HCT116 (cell line): ENCODE measurements at regions not wholly inside any gene's neighbourhood (a gene's known extent, or its start where the extent isn't known, plus 50 kb on each side); places are given as distances from the start of the nearest gene placed in this dataset.

Experiments
- ATAC-seq: fragments of 200-7000 bp; cut with Tn5 transposase; 2 replicates; pipeline ENCODE4 v1.9.1; 2020; ENCODE audit warnings: mild to moderate bottlenecking, moderate library complexity
- BruUV-seq: library from RNA; stranded (reverse); fragments of 400-500 nt; replicated peaks from 2 replicates; lab custom pipeline; 2021; lab: Mats Ljungman, UMichigan
- CTCF ChIA-PET: fragments of 300-600 bp; sonication (Branson Sonifier 250); formaldehyde crosslinking; loops from one replicate; lab custom pipeline; 2021; ENCODE audit warnings: antibody characterized with exemption; lab: Charles Lee
- POLR2A ChIA-PET: fragments of 300-600, 350-600 bp; sonication (Branson Sonifier 250); formaldehyde crosslinking; loops from one replicate; lab custom pipeline; 2021; ENCODE audit warnings: antibody characterized with exemption; lab: Charles Lee
- RAD21 ChIA-PET, 2 experiments: fragments of 300-600 bp; sonication (Branson Sonifier 250); formaldehyde crosslinking; loops; one replicate each; lab custom pipeline; 2023; ENCODE audit warnings: low total read pairs in 2 of 2; ENCODE audit not compliant: uncharacterized antibody in 2 of 2, unreplicated experiment in 2 of 2, low non-redundant PET in 1 of 2; lab: Charles Lee
- DNase-seq: peaks from one replicate; pipeline ENCODE4 v3.0.0-alpha.2; 2010; ENCODE audit warnings: low read depth, low spot score
- H2AFZ ChIP-seq: fragments of 200-600 bp; shearing (Covaris generic), sonication (generic); 2 replicates; pipeline ENCODE4 v1.6.1; 2017; ENCODE audit warnings: low read depth, mixed run types, mixed read lengths, antibody characterized with exemption, low read length; ENCODE audit not compliant: poor library complexity, severe bottlenecking
- H3K27ac ChIP-seq: 2 replicates; pipeline ENCODE4 v1.5.1; 2012; ENCODE audit warnings: low read depth, low read length
- H3K27me3 ChIP-seq: fragments of 200-600 bp; sonication (generic); 2 replicates; pipeline ENCODE4 v1.6.1; 2016; ENCODE audit warnings: mixed run types, low read length, mixed read lengths; ENCODE audit not compliant: insufficient read depth
- H3K36me3 ChIP-seq, 2 experiments: fragments of 200-500 bp in 1 of 2; fragments of 200-600 bp in 1 of 2; sonication (Bioruptor generic) in 1 of 2; sonication (generic) in 1 of 2; 2 replicates each; pipeline versions ENCODE4 v1.5.1 to v1.6.1; 2014 to 2016; ENCODE audit warnings: low read length in 2 of 2, inconsistent platforms in 1 of 2, mixed read lengths in 1 of 2, mixed run types in 1 of 2; ENCODE audit not compliant: insufficient read depth in 2 of 2, control insufficient read depth in 1 of 2
- H3K4me1 ChIP-seq, 2 experiments: fragments of 200-600 bp in 1 of 2; sonication (generic) in 1 of 2; 2 replicates each; pipeline versions ENCODE4 v1.5.1 to v1.6.1; 2012 to 2017; ENCODE audit warnings: low read length in 2 of 2, inconsistent platforms in 1 of 2, mild to moderate bottlenecking in 1 of 2, mixed read lengths in 1 of 2, mixed run types in 1 of 2, moderate library complexity in 1 of 2; ENCODE audit not compliant: insufficient read depth in 2 of 2, control insufficient read depth in 1 of 2
- H3K4me2 ChIP-seq: fragments of 200-600 bp; sonication (generic); 2 replicates; pipeline ENCODE4 v1.6.1; 2017; ENCODE audit warnings: mixed run types, low read length, mixed read lengths
- H3K4me3 ChIP-seq, 2 experiments: fragments of 200-600 bp in 1 of 2; sonication (generic) in 1 of 2; replicated peaks in 1 of 2; 2 replicates each; pipeline ENCODE4 v1.5.1; 2011 to 2016; ENCODE audit warnings: low read length in 2 of 2, control low read depth in 1 of 2, low read depth in 1 of 2, mild to moderate bottlenecking in 1 of 2, mixed read lengths in 1 of 2, mixed run types in 1 of 2
- H3K79me2 ChIP-seq: fragments of 200-600 bp; sonication (generic); 2 replicates; pipeline ENCODE4 v1.6.1; 2017; ENCODE audit warnings: mild to moderate bottlenecking, mixed run types, low read length, moderate library complexity, mixed read lengths; ENCODE audit not compliant: insufficient read depth
- H3K9ac ChIP-seq: fragments of 200-600 bp; sonication (generic); 2 replicates; pipeline ENCODE4 v1.6.1; 2016; ENCODE audit warnings: low read length, mixed read lengths
- H3K9me2 ChIP-seq: fragments of 200-600 bp; sonication (generic), shearing (Covaris generic); 2 replicates; pipeline ENCODE4 v1.6.1; 2017; ENCODE audit warnings: mixed run types, mild to moderate bottlenecking, moderate library complexity; ENCODE audit not compliant: insufficient read depth
- H3K9me3 ChIP-seq, 2 experiments: fragments of 200-500 bp in 1 of 2; fragments of 200-600 bp in 1 of 2; sonication (Bioruptor generic) in 1 of 2; sonication (generic) in 1 of 2; 2 replicates each; pipeline ENCODE4 v1.6.1; 2014 to 2017; ENCODE audit warnings: low read length in 2 of 2, mixed read lengths in 2 of 2, inconsistent platforms in 1 of 2, low read depth in 1 of 2, mild to moderate bottlenecking in 1 of 2, mixed run types in 1 of 2, moderate library complexity in 1 of 2; ENCODE audit not compliant: control insufficient read depth in 1 of 2, insufficient read depth in 1 of 2
- H4K20me1 ChIP-seq: fragments of 200-600 bp; sonication (generic), shearing (Covaris generic); 2 replicates; pipeline ENCODE4 v1.6.1; 2017; ENCODE audit warnings: mixed run types, mild to moderate bottlenecking, moderate library complexity; ENCODE audit not compliant: insufficient read depth
- CBX3 ChIP-seq: IDR thresholded peaks from 2 replicates; pipeline ENCODE4 v1.6.1; 2012; ENCODE audit warnings: low read depth
- CEBPB ChIP-seq: IDR thresholded peaks from 2 replicates; pipeline ENCODE4 v1.6.1; 2012; ENCODE audit warnings: low read depth
- CTCF ChIP-seq, 3 experiments: fragments of 200-600 bp in 1 of 3; sonication (generic) in 1 of 3; IDR thresholded peaks in 2 of 3; conservative IDR thresholded peaks in 1 of 3; 2 replicates each; pipeline ENCODE4 v1.5.1; 2012 to 2017; ENCODE audit warnings: low read depth in 2 of 3, low read length in 2 of 3, antibody characterized with exemption in 1 of 3, borderline replicate concordance in 1 of 3, control low read depth in 1 of 3, mild to moderate bottlenecking in 1 of 3, mixed read lengths in 1 of 3, mixed run types in 1 of 3, moderate library complexity in 1 of 3; ENCODE audit not compliant: insufficient read depth in 1 of 3
- EGR1 ChIP-seq: IDR thresholded peaks from 2 replicates; pipeline ENCODE4 v1.6.1; 2012; ENCODE audit warnings: low read depth
- ELF1 ChIP-seq: IDR thresholded peaks from 2 replicates; pipeline ENCODE4 v1.6.1; 2012; ENCODE audit warnings: low read depth, borderline replicate concordance
- EZH2 ChIP-seq: fragments of 200-600 bp; sonication (generic); IDR thresholded peaks from 2 replicates; pipeline ENCODE4 v1.6.1; 2017; ENCODE audit warnings: antibody characterized with exemption, mixed run types
- EZH2phosphoT487 ChIP-seq: fragments of 200-600 bp; IDR thresholded peaks from 2 replicates; pipeline ENCODE4 v1.6.1; 2018; ENCODE audit warnings: antibody characterized with exemption, borderline replicate concordance
- FOSL1 ChIP-seq: IDR thresholded peaks from 2 replicates; pipeline ENCODE4 v1.6.1; 2012; ENCODE audit warnings: low read depth
- JUND ChIP-seq: IDR thresholded peaks from 2 replicates; pipeline ENCODE4 v1.6.1; 2012
- MAX ChIP-seq: IDR thresholded peaks from 2 replicates; pipeline ENCODE4 v1.6.1; 2012
- POLR2A ChIP-seq: IDR thresholded peaks from 2 replicates; pipeline ENCODE4 v1.7.0; 2011; ENCODE audit warnings: borderline replicate concordance; ENCODE audit not compliant: insufficient read depth, insufficient read length; ENCODE audit errors: extremely low read depth
- POLR2AphosphoS5 ChIP-seq: IDR thresholded peaks from 2 replicates; pipeline ENCODE4 v1.6.1; 2011; ENCODE audit warnings: mild to moderate bottlenecking, low read depth, low read length, moderate library complexity
- RAD21 ChIP-seq: IDR thresholded peaks from 2 replicates; pipeline ENCODE4 v1.6.1; 2012; ENCODE audit warnings: low read depth, mild to moderate bottlenecking
- REST ChIP-seq: IDR thresholded peaks from 2 replicates; pipeline ENCODE4 v1.6.1; 2012; ENCODE audit warnings: low read depth
- SP1 ChIP-seq: IDR thresholded peaks from 2 replicates; pipeline ENCODE4 v1.6.1; 2012; ENCODE audit warnings: low read depth
- SRF ChIP-seq: IDR thresholded peaks from 2 replicates; pipeline ENCODE4 v1.6.1; 2012; ENCODE audit warnings: low read depth
- YY1 ChIP-seq: IDR thresholded peaks from 2 replicates; pipeline ENCODE4 v1.6.1; 2011; ENCODE audit warnings: low read length, low read depth, moderate library complexity, mild to moderate bottlenecking; ENCODE audit not compliant: insufficient replicate concordance; ENCODE audit errors: extremely low read depth
- ZBTB33 ChIP-seq: IDR thresholded peaks from 2 replicates; pipeline ENCODE4 v1.6.1; 2011; ENCODE audit warnings: mild to moderate bottlenecking, low read length, moderate library complexity; ENCODE audit not compliant: insufficient replicate concordance; ENCODE audit errors: extremely low read depth
- ZNF274 ChIP-seq: fragments of 200-500 bp; sonication (Bioruptor generic); IDR thresholded peaks from 2 replicates; pipeline ENCODE4 v1.6.1; 2014; ENCODE audit warnings: mild to moderate bottlenecking, low read depth, low read length, inconsistent platforms
- intact Hi-C: fragments of 100-400 bp; cut with micrococcal nuclease; formaldehyde crosslinking; loops from 2 replicates; pipeline ENCODE4 v1.10.0; 2022

- DNase-seq (peak; percentile 87), ATAC-seq (no peak)
- Histone ChIP-seq H4K20me1 (no peaks in the 10 kb centered on the region), H3K27ac (peak overlapping the region; percentile 91), H3K9me3 (no peaks in the 10 kb centered on the region), H2AFZ (peak overlapping the region; percentile 19), H3K27me3 (no peaks in the 10 kb centered on the region), H3K4me3 (peak overlapping the region in 1 of 2 experiments; percentile 14; a peak in 1 of 4 replicates), H3K36me3 (no peaks in the 10 kb centered on the region), H3K9ac (peak overlapping the region; percentile 51), H3K9me2 (no peaks in the 10 kb centered on the region), H3K4me2 (peak overlapping the region; percentile 51), H3K79me2 (no peaks in the 10 kb centered on the region), H3K4me1 (peaks cover 87 to 99% of the 10 kb centered on the region in 2 experiments)
- ChIA-PET RAD21 (interaction anchor here in 1 of 2 experiments (1.4 kb wide), 1 partner anchor 12 kb away, joined by 4 read pairs; no protein-coding TSS in a partner anchor), CTCF (interaction anchor here (1.0 to 1.4 kb wide), 3 partner anchors 10 to 163 kb away, joined by 3 to 5 read pairs (median 3); no protein-coding TSS in a partner anchor), POLR2A (interaction anchor here (0.7 to 7.6 kb wide), 32 partner anchors 8 to 171 kb away, joined by 3 to 93 read pairs (median 6); partner anchors contain the start of gene ERRFI1)
- intact Hi-C loops: loop anchor here (1.0 kb wide), 3 partner anchors 73 to 168 kb away; partner anchors contain the start of gene ERRFI1
- BruUV-seq: no TSS peak
- TF ChIP-seq ELF1 (no peak), RAD21 (no peak), ZBTB33 (peak; percentile 30), POLR2AphosphoS5 (peak; percentile 77), JUND (no peak), YY1 (peak; percentile 44), SRF (no peak), REST (no peak), POLR2A (no peak), ZNF274 (no peak), EZH2phosphoT487 (no peak), CEBPB (no peak), EGR1 (no peak), EZH2 (no peak), MAX (no peak), SP1 (no peak), CBX3 (no peak), FOSL1 (no peak), CTCF (IDR thresholded peaks at IDR 0.05 in 2 of 3, conservative IDR thresholded peaks at IDR 0.05 in 1 of 3; ENCODE audit: borderline replicate concordance in 1 of 3, insufficient read depth in 1 of 3, low read depth in 2 of 3, low read length in 2 of 3) (no peak)
Measured at GRCh38 chr1:8194481-8195227, 123.3 kb upstream of the SLC45A1 start.
